GM19239 (cell line): ENCODE measurements at regions not wholly inside any gene's neighbourhood (a gene's known extent, or its start where the extent isn't known, plus 50 kb on each side); places are given as distances from the start of the nearest gene placed in this dataset.
"Not testable (repeated sequence)": the region's sequence is repeated elsewhere in the genome, so short reads cannot be mapped to it uniquely, and the experiment has no call there.

ENCODE experiments used
- DNase-seq: peaks from one replicate; pipeline ENCODE4 v3.0.0; 2011; ENCODE audit warnings: low spot score; ENCODE audit not compliant: insufficient read length
- FAIRE-seq: peaks from 2 replicates; lab custom pipeline; 2011; peaks lifted over from hg19 to GRCh38; lab: Jason Lieb, UNC

- no peak for FAIRE-seq
These were observed 240.4 kb upstream of the RAI14 start for GRCh38 chr5:34415559-34416198.

GRCh38 chr5:34416501-34417008, 239.6 kb upstream of the RAI14 start:
- DNase-seq (no peak), FAIRE-seq (peak; percentile 8)

More at GRCh38 chr5:34415559-34416198, 240.4 kb upstream of the RAI14 start:
- peak; percentile 22 for DNase-seq

- FAIRE-seq, DNase-seq: not testable (repeated sequence)
These were observed 235.9 kb upstream of the RAI14 start for GRCh38 chr5:34420191-34420590.

GRCh38 chr5:34436761-34437501, 219.2 kb upstream of the RAI14 start:
- no peak for DNase-seq
- no peak for FAIRE-seq

GRCh38 chr5:34439601-34440000, 216.5 kb upstream of the RAI14 start:
- no peak for DNase-seq
- no peak for FAIRE-seq

- DNase-seq = not testable (repeated sequence)
These were observed 214.4 kb upstream of the RAI14 start for GRCh38 chr5:34441767-34442166.

GRCh38 chr5:34447424-34447823, 208.7 kb upstream of the RAI14 start:
- no peak for DNase-seq
- no peak for FAIRE-seq

More at GRCh38 chr5:34441767-34442166, 214.4 kb upstream of the RAI14 start:
- FAIRE-seq = not testable (repeated sequence)

- DNase-seq (no peak), FAIRE-seq (no peak)
These were observed 206.5 kb upstream of the RAI14 start for GRCh38 chr5:34449639-34450038.

GRCh38 chr5:34450338-34450737, 205.8 kb upstream of the RAI14 start:
- no peak for FAIRE-seq
- DNase-seq = no peak

- FAIRE-seq (no peak), DNase-seq (no peak)
These were observed 203.8 kb upstream of the RAI14 start for GRCh38 chr5:34452170-34452828.

GRCh38 chr5:34455098-34455497, 201.0 kb upstream of the RAI14 start:
- FAIRE-seq (no peak), DNase-seq (no peak)

- FAIRE-seq (no peak), DNase-seq (no peak)
These were observed 196.2 kb upstream of the RAI14 start for GRCh38 chr5:34459908-34460307.

GRCh38 chr5:34460496-34460895, 195.6 kb upstream of the RAI14 start:
- DNase-seq = no peak
- FAIRE-seq = no peak

GRCh38 chr5:34464829-34465228, 191.3 kb upstream of the RAI14 start:
- FAIRE-seq = no peak
- no peak for DNase-seq

- FAIRE-seq, DNase-seq: not testable (repeated sequence)
These were observed 190.8 kb upstream of the RAI14 start for GRCh38 chr5:34465301-34465700.

- DNase-seq = not testable (repeated sequence)
These were observed 189.4 kb upstream of the RAI14 start for GRCh38 chr5:34466519-34467388.

GRCh38 chr5:34467436-34467835, 188.7 kb upstream of the RAI14 start:
- no peak for FAIRE-seq
- no peak for DNase-seq

More at GRCh38 chr5:34466519-34467388, 189.4 kb upstream of the RAI14 start:
- FAIRE-seq = not testable (repeated sequence)

GRCh38 chr5:34467984-34468383, 188.1 kb upstream of the RAI14 start:
- not testable (repeated sequence) for DNase-seq, FAIRE-seq

- FAIRE-seq = no peak
- no peak for DNase-seq
These were observed 186.2 kb upstream of the RAI14 start for GRCh38 chr5:34469971-34470370.

GRCh38 chr5:34474573-34475021, 181.5 kb upstream of the RAI14 start:
- peak; percentile 47 for FAIRE-seq

More at GRCh38 chr5:34474573-34475021, 181.5 kb upstream of the RAI14 start:
- no peak for DNase-seq
